ENCODE measurements at regions not wholly inside any gene's neighbourhood (a gene's known extent, or its start where the extent isn't known, plus 50 kb on each side); places are given as distances from the start of the nearest gene placed in this dataset.

- no peak for TF ChIP-seq HDGF (IDR thresholded peaks at IDR 0.05; ENCODE audit: borderline replicate concordance)
- no peak for TF ChIP-seq ELF4 (IDR thresholded peaks at IDR 0.05)
- no peak for TF ChIP-seq FOXA1 (IDR thresholded peaks at IDR 0.05)
- no peak for TF ChIP-seq ZNF384 (IDR thresholded peaks at IDR 0.05)
- no peak for TF ChIP-seq SP1 (IDR thresholded peaks at IDR 0.05)
- no peak for TF ChIP-seq CTBP1 (IDR thresholded peaks at IDR 0.05; ENCODE audit: borderline replicate concordance)
- TF ChIP-seq BHLHE40 (IDR thresholded peaks at IDR 0.05; ENCODE audit: borderline replicate concordance), result no peak
- TF ChIP-seq LEF1 (IDR thresholded peaks at IDR 0.05; ENCODE audit: borderline replicate concordance), result no peak
- no peak for TF ChIP-seq L3MBTL2 (conservative IDR thresholded peaks at IDR 0.05)
- TF ChIP-seq TARDBP (IDR thresholded peaks at IDR 0.05), result no peak
Observed at GRCh38 chr1:65724151-65724550, 68.5 kb upstream of the PDE4B start.

All from HEK293T (cell line).